Left hindlimb (tissue), 1 donor: ENCODE measurements at regions not wholly inside any gene's neighbourhood (a gene's known extent, or its start where the extent isn't known, plus 50 kb on each side); places are given as distances from the start of the nearest gene placed in this dataset.

Source experiments
- DNase-seq: peaks from one replicate; pipeline ENCODE4 v3.0.0-alpha.2; 2018

- no peak for DNase-seq
These were observed 51.3 kb upstream of the CCL1 start for GRCh38 chr17:34414339-34414738.

- no peak for DNase-seq
These were observed 50.5 kb upstream of the CCL1 start for GRCh38 chr17:34413443-34414119.

- no peak for DNase-seq
These were observed 50.0 kb upstream of the CCL1 start for GRCh38 chr17:34412965-34413441.
